ENCODE measurements at regions not wholly inside any gene's neighbourhood (a gene's known extent, or its start where the extent isn't known, plus 50 kb on each side); places are given as distances from the start of the nearest gene placed in this dataset.
"Not testable (repeated sequence)": the region's sequence is repeated elsewhere in the genome, so short reads cannot be mapped to it uniquely, and the experiment has no call there.

- H3K36me3 Mint-ChIP-seq (ENCODE audit: low read depth); intact Hi-C loops (cut with micrococcal nuclease); H3K4me1 Mint-ChIP-seq; H3K9me3 Mint-ChIP-seq; DNase-seq: not testable (repeated sequence)
- Mint-ChIP-seq H3K4me3 (peak overlapping the region; percentile 64), H3K27me3 (peaks cover 18% of the 10 kb centered on the region), H3K27ac (peak overlapping the region; percentile 88)
Observed at GRCh38 chr2:91476936-91477246, 2785.4 kb downstream of the RPIA start.

- H3K36me3 Mint-ChIP-seq (ENCODE audit: low read depth); H3K27ac Mint-ChIP-seq; H3K4me1 Mint-ChIP-seq; DNase-seq; intact Hi-C loops (cut with micrococcal nuclease); H3K9me3 Mint-ChIP-seq; H3K4me3 Mint-ChIP-seq: not testable (repeated sequence)
- H3K27me3 Mint-ChIP-seq = peaks cover 17% of the 10 kb centered on the region
Observed at GRCh38 chr2:91477291-91477690, 2785.8 kb downstream of the RPIA start.

- H3K27ac Mint-ChIP-seq = no peak overlapping the region
- H3K36me3 Mint-ChIP-seq (ENCODE audit: low read depth) = peaks cover 1% of the 10 kb centered on the region
- H3K4me3 Mint-ChIP-seq = no peak overlapping the region
- peaks cover 3% of the 10 kb centered on the region for H3K4me1 Mint-ChIP-seq
- peaks cover 17% of the 10 kb centered on the region for H3K27me3 Mint-ChIP-seq
- DNase-seq = no peak
- H3K9me3 Mint-ChIP-seq = no peaks in the 10 kb centered on the region
- intact Hi-C loops (cut with micrococcal nuclease) = no loop called here
Observed at GRCh38 chr2:91477731-91478672, 2786.5 kb downstream of the RPIA start.

GRCh38 chr2:91478851-91479718, 2787.6 kb downstream of the RPIA start:
- H3K27me3 Mint-ChIP-seq = peaks cover 15% of the 10 kb centered on the region
- H3K36me3 Mint-ChIP-seq (ENCODE audit: low read depth); DNase-seq; H3K9me3 Mint-ChIP-seq; H3K4me1 Mint-ChIP-seq; intact Hi-C loops (cut with micrococcal nuclease): not testable (repeated sequence)
- peak overlapping the region; percentile 49 for H3K4me3 Mint-ChIP-seq
- peak overlapping the region; percentile 53 for H3K27ac Mint-ChIP-seq

GRCh38 chr2:91485226-91485625, 2793.8 kb downstream of the RPIA start:
- H3K27ac Mint-ChIP-seq; H3K27me3 Mint-ChIP-seq; H3K4me3 Mint-ChIP-seq; H3K4me1 Mint-ChIP-seq; H3K9me3 Mint-ChIP-seq; DNase-seq; H3K36me3 Mint-ChIP-seq (ENCODE audit: low read depth); intact Hi-C loops (cut with micrococcal nuclease): not testable (repeated sequence)

GRCh38 chr2:91497129-91498064, 2805.9 kb downstream of the RPIA start:
- H3K4me1 Mint-ChIP-seq; H3K27ac Mint-ChIP-seq; H3K27me3 Mint-ChIP-seq; H3K4me3 Mint-ChIP-seq; intact Hi-C loops (cut with micrococcal nuclease); H3K9me3 Mint-ChIP-seq; H3K36me3 Mint-ChIP-seq (ENCODE audit: low read depth): not testable (repeated sequence)
- peak; percentile 50 for DNase-seq

- H3K4me3 Mint-ChIP-seq; H3K36me3 Mint-ChIP-seq (ENCODE audit: low read depth); H3K9me3 Mint-ChIP-seq; H3K27ac Mint-ChIP-seq; DNase-seq; intact Hi-C loops (cut with micrococcal nuclease); H3K4me1 Mint-ChIP-seq; H3K27me3 Mint-ChIP-seq: not testable (repeated sequence)
Observed at GRCh38 chr2:91498065-91498449, 2806.6 kb downstream of the RPIA start.

- H3K4me3 Mint-ChIP-seq; H3K36me3 Mint-ChIP-seq (ENCODE audit: low read depth); intact Hi-C loops (cut with micrococcal nuclease); H3K9me3 Mint-ChIP-seq; DNase-seq; H3K27ac Mint-ChIP-seq; H3K4me1 Mint-ChIP-seq; H3K27me3 Mint-ChIP-seq: not testable (repeated sequence)
Observed at GRCh38 chr2:91498513-91499250, 2807.2 kb downstream of the RPIA start.

- DNase-seq; H3K9me3 Mint-ChIP-seq; H3K27me3 Mint-ChIP-seq; H3K36me3 Mint-ChIP-seq (ENCODE audit: low read depth); H3K4me3 Mint-ChIP-seq; H3K4me1 Mint-ChIP-seq; H3K27ac Mint-ChIP-seq; intact Hi-C loops (cut with micrococcal nuclease): not testable (repeated sequence)
Observed at GRCh38 chr2:91499431-91500050, 2808.1 kb downstream of the RPIA start.

- H3K27ac Mint-ChIP-seq; intact Hi-C loops (cut with micrococcal nuclease); H3K4me3 Mint-ChIP-seq; H3K4me1 Mint-ChIP-seq; H3K36me3 Mint-ChIP-seq (ENCODE audit: low read depth); H3K9me3 Mint-ChIP-seq; H3K27me3 Mint-ChIP-seq: not testable (repeated sequence)
- DNase-seq = peak; percentile 51
Observed at GRCh38 chr2:91500246-91500977, 2808.9 kb downstream of the RPIA start.

GRCh38 chr2:91500978-91501310, 2809.5 kb downstream of the RPIA start:
- intact Hi-C loops (cut with micrococcal nuclease) = not testable (repeated sequence)

GRCh38 chr2:91501481-91502080, 2810.1 kb downstream of the RPIA start:
- H3K4me1 Mint-ChIP-seq; DNase-seq; H3K27me3 Mint-ChIP-seq; H3K36me3 Mint-ChIP-seq (ENCODE audit: low read depth); H3K27ac Mint-ChIP-seq; H3K4me3 Mint-ChIP-seq; intact Hi-C loops (cut with micrococcal nuclease); H3K9me3 Mint-ChIP-seq: not testable (repeated sequence)

More at GRCh38 chr2:91500978-91501310, 2809.5 kb downstream of the RPIA start:
- H3K4me3 Mint-ChIP-seq; H3K9me3 Mint-ChIP-seq; DNase-seq; H3K27me3 Mint-ChIP-seq; H3K27ac Mint-ChIP-seq; H3K4me1 Mint-ChIP-seq; H3K36me3 Mint-ChIP-seq (ENCODE audit: low read depth): not testable (repeated sequence)

Measured in activated CD4-positive, alpha-beta T cell treated with anti-CD3 and anti-CD28 coated beads, Interleukin-2, amount 10 ng/mL, durations not matched to agents 24 days and 14 days (primary cell).